ENCODE measurements at regions not wholly inside any gene's neighbourhood (a gene's known extent, or its start where the extent isn't known, plus 50 kb on each side); places are given as distances from the start of the nearest gene placed in this dataset.

- no peak for TF ChIP-seq TAF1 (IDR thresholded peaks at IDR 0.05; ENCODE audit: borderline replicate concordance, insufficient read depth, low read length)
- no peak for TF ChIP-seq REST (IDR thresholded peaks at IDR 0.05; ENCODE audit: insufficient read depth in 1 of 2, low read depth in 2 of 2, low read length in 2 of 2)
- no peak for TF ChIP-seq POLR2AphosphoS5 (IDR thresholded peaks at IDR 0.05; ENCODE audit: low read depth, low read length)
- TF ChIP-seq SIN3A (IDR thresholded peaks at IDR 0.05; ENCODE audit: borderline replicate concordance, insufficient read depth, low read length), result no peak
- TF ChIP-seq FOXP2 (optimal IDR thresholded peaks at IDR 0.05; ENCODE audit: borderline replicate concordance, extremely low read depth, extremely low read length, insufficient read depth), result no peak
These were observed 189.3 kb upstream of the VEPH1 start for GRCh38 chr3:157692468-157692867.

GRCh38 chr3:157683668-157684067, 180.5 kb upstream of the VEPH1 start:
- no peak for TF ChIP-seq REST (IDR thresholded peaks at IDR 0.05; ENCODE audit: insufficient read depth in 1 of 2, low read depth in 2 of 2, low read length in 2 of 2)
- no peak for TF ChIP-seq POLR2AphosphoS5 (IDR thresholded peaks at IDR 0.05; ENCODE audit: low read depth, low read length)
- no peak for TF ChIP-seq SIN3A (IDR thresholded peaks at IDR 0.05; ENCODE audit: borderline replicate concordance, insufficient read depth, low read length)
- TF ChIP-seq FOXP2 (optimal IDR thresholded peaks at IDR 0.05; ENCODE audit: borderline replicate concordance, extremely low read depth, extremely low read length, insufficient read depth), result no peak
- no peak for TF ChIP-seq TAF1 (IDR thresholded peaks at IDR 0.05; ENCODE audit: borderline replicate concordance, insufficient read depth, low read length)

DNA sequence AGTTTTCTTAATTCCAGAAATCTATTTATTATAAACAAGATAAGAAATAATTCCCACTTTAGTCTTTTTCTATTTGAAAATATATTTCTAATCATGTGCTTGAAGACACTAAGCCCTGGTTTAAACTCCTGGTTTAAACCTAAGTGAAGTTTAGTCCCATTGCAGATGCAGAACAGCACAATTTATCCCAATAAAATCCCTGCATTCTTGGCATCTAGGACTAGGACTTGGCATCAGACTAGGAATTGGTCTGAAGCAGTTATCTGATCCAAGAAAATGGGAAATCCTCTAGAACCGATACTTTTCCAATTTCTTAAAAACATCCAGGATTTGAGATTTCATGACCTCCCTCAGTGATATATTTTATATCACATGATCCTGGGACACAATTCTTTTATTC, 168.8 kb upstream of the VEPH1 start:
- TF ChIP-seq POLR2AphosphoS5 (IDR thresholded peaks at IDR 0.05; ENCODE audit: low read depth, low read length), result no peak
- no peak for TF ChIP-seq SIN3A (IDR thresholded peaks at IDR 0.05; ENCODE audit: borderline replicate concordance, insufficient read depth, low read length)
- TF ChIP-seq TAF1 (IDR thresholded peaks at IDR 0.05; ENCODE audit: borderline replicate concordance, insufficient read depth, low read length), result no peak
- no peak for TF ChIP-seq FOXP2 (optimal IDR thresholded peaks at IDR 0.05; ENCODE audit: borderline replicate concordance, extremely low read depth, extremely low read length, insufficient read depth)
- TF ChIP-seq REST (IDR thresholded peaks at IDR 0.05; ENCODE audit: insufficient read depth in 1 of 2, low read depth in 2 of 2, low read length in 2 of 2), result no peak

DNA sequence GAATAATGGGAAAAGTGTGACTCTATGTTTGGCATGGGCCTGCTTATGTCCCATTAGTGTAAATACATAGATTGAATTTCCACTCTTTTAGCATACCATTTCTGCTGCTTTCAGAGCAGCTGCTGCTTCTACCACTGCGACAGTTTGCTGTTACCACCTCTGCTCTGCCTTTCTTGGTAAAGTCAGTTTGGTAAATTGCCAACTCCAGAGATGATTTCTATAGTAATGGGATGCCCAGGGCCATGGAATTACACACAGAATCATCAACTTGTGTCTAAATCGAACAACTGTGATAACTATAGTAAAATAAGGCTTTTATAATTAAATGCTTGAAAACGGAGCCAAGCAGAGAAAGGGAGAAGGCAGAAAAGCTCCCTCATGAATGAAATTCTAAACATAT, 168.4 kb upstream of the VEPH1 start:
- TF ChIP-seq POLR2AphosphoS5 (IDR thresholded peaks at IDR 0.05; ENCODE audit: low read depth, low read length), result no peak
- no peak for TF ChIP-seq FOXP2 (optimal IDR thresholded peaks at IDR 0.05; ENCODE audit: borderline replicate concordance, extremely low read depth, extremely low read length, insufficient read depth)
- no peak for TF ChIP-seq TAF1 (IDR thresholded peaks at IDR 0.05; ENCODE audit: borderline replicate concordance, insufficient read depth, low read length)
- no peak for TF ChIP-seq REST (IDR thresholded peaks at IDR 0.05; ENCODE audit: insufficient read depth in 1 of 2, low read depth in 2 of 2, low read length in 2 of 2)
- no peak for TF ChIP-seq SIN3A (IDR thresholded peaks at IDR 0.05; ENCODE audit: borderline replicate concordance, insufficient read depth, low read length)

- TF ChIP-seq POLR2AphosphoS5 (IDR thresholded peaks at IDR 0.05; ENCODE audit: low read depth, low read length) (no peak), FOXP2 (optimal IDR thresholded peaks at IDR 0.05; ENCODE audit: borderline replicate concordance, extremely low read depth, extremely low read length, insufficient read depth) (no peak), TAF1 (IDR thresholded peaks at IDR 0.05; ENCODE audit: borderline replicate concordance, insufficient read depth, low read length) (no peak), SIN3A (IDR thresholded peaks at IDR 0.05; ENCODE audit: borderline replicate concordance, insufficient read depth, low read length) (no peak), REST (IDR thresholded peaks at IDR 0.05; ENCODE audit: insufficient read depth in 1 of 2, low read depth in 2 of 2, low read length in 2 of 2) (no peak)
These were observed 166.2 kb upstream of the VEPH1 start for GRCh38 chr3:157669416-157669815.
